ENCODE measurements at regions not wholly inside any gene's neighbourhood (a gene's known extent, or its start where the extent isn't known, plus 50 kb on each side); places are given as distances from the start of the nearest gene placed in this dataset.
"Not testable (repeated sequence)": the region's sequence is repeated elsewhere in the genome, so short reads cannot be mapped to it uniquely, and the experiment has no call there.

DNA sequence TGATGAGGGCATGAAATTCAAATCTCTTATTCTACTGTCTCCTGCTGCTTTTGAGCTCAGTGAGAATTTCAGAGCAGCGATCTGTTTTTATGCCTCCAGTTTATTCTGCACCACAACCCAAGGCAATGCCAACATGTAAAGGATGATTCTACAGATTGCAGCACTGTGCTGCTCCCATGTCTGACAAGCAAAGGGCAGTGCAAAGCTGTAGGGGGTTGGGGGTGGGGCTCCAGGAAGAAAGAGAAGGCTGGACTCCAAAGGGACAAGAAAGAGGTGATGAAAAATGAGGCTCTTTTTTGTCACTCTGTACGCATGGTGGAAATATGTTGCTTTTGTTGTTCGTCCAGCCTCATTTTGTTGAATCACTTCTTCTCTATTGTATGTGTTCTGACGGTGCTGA, 254.6 kb downstream of the STIM2 start:
- no peak for DNase-seq
- intact Hi-C loops (cut with DNase I), result no loop called here

DNA sequence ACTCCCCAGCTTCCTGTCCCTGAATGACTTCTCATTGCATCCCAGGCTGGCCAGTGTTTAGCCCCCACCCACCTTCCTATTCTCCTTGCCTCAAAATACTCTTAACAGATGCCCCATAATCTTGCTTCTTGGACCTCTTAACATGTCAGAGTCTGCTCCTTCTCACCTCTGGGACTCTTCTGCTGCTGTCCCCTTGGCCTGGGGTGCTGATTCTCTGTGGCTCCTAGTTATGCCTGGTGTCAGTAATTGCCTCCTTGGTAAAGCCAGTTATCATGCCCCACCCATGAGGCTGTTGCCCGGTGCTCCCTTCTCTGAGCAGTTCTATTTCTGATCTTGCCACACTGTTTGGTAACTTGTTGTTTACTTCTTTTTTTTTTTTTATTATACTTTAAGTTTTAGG, 256.8 kb downstream of the STIM2 start:
- intact Hi-C loops (cut with DNase I), result no loop called here

DNA sequence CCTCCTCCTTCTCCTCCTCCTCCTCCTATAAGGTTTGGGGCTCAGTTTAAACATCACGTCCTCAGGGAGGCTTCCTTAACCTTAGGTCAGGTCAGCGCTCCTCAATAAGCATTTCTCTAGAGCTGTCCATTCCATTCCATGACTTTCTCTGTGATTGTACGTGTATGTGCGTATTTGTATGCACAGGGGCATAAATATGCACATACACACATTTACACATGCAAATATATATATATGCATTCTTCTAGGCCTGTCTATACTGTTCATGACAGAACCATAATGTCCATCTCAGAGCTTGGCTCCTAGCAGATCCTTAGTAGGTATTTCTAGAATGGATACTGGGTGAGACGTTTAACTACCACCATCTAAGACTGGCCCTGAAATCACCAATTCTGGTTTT, 258.6 kb downstream of the STIM2 start:
- intact Hi-C loops (cut with DNase I), result no loop called here
- DNase-seq, result no peak

More for the DNA sequence above, 256.8 kb downstream of the STIM2 start:
- DNase-seq, result no peak

DNA sequence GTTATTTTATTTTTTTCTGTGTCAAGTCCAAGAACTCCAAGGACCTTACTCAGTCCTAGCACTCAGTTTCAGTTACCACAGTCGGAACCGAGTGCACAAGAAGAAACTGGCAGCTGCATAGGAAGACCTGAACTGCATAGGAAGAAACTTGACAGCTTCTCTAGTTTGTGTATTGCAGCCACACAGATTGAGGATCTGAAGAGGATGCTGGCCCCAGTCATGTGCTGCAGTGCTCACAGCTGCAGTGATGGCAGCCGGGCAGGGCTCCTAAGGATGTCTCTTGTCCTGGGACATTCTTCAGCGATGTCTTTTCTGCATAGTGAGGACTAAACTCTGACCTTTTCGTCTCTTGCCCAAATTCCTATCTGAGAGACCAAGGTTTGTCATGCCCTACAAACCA, 261.2 kb downstream of the STIM2 start:
- DNase-seq, result no peak
- intact Hi-C loops (cut with DNase I), result no loop called here

DNA sequence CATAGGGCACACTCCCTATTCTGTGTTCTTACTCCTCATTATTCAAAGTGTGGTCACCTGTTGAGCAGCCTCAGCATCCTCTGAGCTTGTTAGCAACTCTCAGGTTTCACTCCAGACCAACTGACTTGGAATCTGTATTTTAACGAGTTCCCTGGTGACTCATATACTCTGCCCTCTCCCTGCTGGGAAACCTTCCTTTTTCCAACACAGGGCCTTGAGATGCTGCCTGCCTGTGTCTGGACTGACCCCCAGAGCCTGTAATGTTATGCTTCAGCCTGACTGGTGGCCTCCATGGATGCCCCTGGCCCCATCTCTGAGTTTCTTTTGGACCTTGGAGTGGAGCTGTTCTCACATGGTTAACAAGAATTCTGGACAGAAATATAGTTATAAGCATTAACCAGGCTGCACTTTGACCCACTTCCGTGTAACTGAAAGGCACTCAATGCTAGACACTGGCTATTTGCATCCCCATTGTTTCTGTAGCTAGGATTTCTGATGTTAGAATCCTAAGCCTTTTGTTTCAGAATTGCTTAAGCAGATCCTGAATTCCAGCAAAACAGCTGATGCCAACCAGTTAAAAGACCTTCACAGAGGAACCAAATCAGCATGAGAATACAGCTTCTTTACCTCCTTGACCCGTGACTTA, 262.6 kb downstream of the STIM2 start:
- intact Hi-C loops (cut with DNase I), result no loop called here
- peak in 4 of 42 donors; percentile 3 to 55 (median 32) for DNase-seq

DNA sequence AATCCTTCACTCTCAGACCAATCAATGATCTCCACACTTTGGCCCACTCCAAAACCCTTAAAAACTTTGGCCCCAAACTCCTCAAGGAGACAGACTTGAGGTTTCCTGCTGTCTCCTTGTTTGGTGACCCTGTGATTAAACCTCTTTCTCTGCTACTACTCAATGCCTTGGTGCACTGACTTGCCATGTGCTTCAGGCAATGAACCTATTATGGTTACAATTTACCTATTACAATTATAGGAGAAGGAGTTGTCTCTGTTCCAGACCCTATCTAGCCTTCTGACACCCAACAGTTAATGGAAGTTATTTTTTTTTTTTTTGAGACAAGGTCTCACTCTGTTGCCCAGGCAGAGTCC, 263.1 kb downstream of the STIM2 start:
- intact Hi-C loops (cut with DNase I), result no loop called here
- no peak for DNase-seq

DNA sequence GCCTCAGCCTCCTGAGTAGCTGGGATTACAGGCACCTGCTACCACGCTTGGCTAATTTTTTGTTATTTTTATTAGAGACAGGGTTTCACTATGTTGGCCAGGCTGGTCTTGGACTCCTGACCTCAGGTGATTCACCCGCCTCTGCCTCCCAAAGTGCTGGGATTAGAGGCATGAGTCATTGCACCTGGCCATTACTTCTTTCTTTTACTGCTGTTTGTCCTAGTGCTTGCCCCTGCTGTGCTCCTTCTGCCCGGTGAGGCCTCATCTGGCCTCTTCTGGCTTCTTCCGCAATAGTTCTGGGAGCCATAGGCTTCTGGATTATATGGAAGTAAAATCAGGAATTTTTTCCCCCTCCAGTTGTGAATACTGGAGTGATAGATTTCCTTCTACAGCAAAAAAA, 266.3 kb downstream of the STIM2 start:
- intact Hi-C loops (cut with DNase I); DNase-seq: not testable (repeated sequence)

DNA sequence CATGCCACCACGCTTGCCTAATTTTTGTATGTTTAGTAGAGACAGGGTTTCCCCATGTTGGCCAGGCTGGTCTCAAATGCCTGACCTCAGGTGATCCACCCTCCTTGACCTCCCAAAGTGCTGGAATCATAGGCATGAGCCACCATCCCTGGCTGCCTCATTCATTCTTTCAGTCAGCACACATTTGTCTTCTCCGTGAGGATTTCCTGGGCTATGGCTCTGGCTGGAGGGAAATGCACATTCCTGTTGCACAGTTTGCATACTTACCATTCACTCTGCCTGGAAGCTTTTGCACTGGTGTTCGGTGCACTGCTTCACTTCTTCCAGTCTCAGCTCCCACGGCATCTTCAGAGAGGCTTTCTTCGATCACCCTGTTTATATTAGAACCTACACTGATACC, 267.8 kb downstream of the STIM2 start:
- no peak for DNase-seq
- intact Hi-C loops (cut with DNase I), result no loop called here

DNA sequence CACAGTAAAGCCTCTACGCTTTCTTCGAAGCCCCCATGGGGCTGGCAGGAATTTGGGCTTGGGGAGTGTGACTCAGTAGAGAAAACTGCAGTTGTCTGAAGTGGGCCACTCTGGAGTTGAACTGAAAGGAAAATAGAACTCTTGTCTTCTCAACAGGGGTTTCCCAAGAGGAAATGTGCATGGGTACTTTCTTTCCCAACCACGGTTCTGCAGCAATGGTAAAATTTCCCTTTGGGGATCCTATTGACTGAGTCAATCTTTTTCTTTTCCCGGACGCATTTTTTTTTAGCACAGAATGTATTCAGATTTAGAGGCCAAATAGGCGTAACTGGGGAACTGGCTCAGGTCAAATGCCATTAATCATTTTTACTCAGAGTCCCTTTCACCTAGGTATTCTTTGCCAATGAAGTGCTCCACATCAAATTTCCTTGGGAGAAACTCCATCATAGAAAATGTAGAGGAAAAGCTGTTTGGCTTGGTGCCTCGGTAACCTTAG, 269.3 kb downstream of the STIM2 start:
- DNase-seq, result no peak
- intact Hi-C loops (cut with DNase I), result no loop called here

DNA sequence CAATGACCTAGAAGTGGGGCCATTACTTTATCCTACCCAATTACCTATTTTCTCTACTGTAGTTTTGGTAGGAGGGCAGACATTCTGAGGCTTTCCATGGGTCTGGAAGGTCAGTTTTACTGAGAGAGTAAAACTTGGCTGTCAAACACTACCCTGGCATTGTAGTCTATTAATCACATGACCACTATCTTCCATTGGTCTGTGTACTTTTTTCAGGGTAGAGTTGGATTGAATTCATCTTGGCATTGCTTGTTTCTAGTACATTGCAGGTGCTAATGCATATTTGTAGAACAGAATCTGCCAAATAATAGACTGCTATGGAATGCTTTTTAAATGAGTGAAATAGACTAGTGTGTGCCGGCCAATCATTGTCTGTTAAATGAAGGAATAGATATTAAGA, 271.9 kb downstream of the STIM2 start:
- intact Hi-C loops (cut with DNase I), result no loop called here
- DNase-seq, result no peak

DNA sequence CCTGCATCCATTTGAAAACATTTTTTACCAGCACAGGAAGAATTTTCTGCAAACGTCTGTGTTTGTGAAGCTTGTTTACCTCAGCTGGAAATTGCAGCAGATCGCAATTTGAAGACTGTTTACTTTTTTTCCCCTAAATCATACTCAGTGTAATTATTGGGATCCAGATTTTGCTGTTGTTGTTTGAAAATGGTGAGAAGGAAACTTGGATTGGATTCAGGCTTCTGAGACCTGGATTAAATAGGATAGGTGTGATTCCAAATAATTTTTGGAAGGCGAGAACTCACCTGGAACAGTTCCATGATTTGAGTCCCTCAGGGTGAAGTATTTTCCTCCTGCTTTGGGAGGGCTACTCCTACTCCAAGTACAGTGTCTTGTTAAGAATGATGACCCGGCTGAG, 279.8 kb downstream of the STIM2 start:
- intact Hi-C loops (cut with DNase I), result no loop called here
- no peak for DNase-seq

DNA sequence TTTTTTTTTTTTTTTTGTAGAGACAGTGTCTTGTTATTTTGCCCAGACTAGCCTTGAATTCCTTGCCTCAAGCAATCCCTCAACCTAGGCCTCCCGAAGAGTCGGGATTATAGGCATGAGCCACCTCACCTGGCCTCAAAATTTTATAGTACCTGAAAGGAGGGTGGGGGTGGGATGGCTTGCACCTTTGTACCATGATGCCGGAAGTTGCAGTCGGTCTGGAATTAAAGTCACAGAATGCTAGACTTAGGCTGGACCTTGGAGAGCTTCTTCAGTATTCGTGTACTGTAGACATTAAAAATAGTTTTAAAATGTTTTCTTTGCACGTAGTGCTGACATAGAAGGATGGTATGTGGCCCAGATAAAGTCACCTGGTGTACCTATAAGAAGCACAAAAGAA, 280.9 kb downstream of the STIM2 start:
- DNase-seq, result no peak
- intact Hi-C loops (cut with DNase I), result no loop called here

DNA sequence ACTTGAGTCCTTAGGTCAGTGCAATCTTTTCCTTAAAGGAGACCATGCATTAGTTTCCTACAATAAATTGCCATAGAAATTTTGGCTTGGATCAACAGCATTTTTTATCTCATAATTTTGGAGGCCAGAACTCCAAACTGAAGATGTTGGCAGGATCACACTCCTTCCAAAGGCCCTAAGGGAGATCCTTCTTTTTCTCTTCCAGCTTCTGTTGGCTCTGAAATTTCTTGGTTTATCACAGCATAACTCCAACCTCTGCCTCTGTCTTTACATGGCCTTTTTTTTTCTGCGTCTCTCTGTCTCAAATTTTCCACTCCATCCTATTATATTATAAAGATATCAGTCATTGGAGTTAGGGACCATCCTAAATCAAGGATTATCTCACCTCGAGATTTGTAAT, 282.2 kb downstream of the STIM2 start:
- intact Hi-C loops (cut with DNase I), result no loop called here
- no peak for DNase-seq

DNA sequence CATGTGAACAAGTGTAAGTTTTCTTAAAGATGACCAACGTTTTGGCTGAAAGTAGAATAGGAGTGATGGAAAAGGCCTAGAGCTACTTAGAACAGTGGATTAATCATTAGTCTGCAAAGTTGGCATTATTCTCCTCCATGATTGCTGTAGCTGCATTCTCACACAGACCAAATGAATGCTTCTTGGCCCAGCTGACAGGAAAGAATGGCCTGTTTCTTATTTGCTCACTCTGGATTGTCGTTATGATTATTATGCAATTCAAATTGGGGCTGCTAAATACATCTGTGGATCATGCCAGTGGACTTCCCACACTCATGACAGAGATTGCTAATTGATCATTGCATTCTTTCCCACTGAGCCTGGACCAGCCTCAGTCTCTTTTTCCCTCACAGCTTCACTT, 285.0 kb downstream of the STIM2 start:
- DNase-seq, result no peak

DNA sequence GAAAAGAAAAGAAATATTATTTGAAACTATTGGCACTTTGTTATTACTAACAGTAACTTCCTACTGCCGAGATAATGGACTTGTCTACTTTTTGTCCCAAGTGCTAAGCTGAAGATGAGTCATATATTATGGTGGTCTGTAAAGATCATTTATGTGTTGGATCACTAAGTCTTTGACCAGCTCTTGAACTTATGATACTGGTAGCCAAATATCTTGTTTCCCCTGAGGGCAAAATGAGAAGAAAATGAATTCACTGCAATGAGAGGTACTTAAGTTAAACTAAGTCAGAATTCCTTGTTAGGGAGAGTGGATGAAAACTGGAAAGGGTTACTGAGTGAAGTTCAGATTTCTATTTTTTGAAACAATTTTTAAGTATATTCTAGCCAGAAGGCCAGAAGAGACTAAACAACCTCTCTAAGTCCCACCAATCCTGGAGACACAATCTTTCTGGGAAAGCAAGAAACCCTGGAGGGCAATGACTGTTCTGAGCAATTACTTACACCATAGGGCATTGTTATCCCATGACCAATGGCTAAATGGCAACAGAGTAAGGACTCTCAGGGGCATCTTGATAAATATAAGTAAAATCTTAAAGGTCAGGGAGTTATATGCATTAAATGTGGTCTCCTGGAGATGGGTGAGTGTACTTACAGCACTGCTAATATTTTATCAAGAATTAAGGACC, 287.7 kb downstream of the STIM2 start:
- no peak for DNase-seq

More for the DNA sequence above, 285.0 kb downstream of the STIM2 start:
- intact Hi-C loops (cut with DNase I), result no loop called here

DNA sequence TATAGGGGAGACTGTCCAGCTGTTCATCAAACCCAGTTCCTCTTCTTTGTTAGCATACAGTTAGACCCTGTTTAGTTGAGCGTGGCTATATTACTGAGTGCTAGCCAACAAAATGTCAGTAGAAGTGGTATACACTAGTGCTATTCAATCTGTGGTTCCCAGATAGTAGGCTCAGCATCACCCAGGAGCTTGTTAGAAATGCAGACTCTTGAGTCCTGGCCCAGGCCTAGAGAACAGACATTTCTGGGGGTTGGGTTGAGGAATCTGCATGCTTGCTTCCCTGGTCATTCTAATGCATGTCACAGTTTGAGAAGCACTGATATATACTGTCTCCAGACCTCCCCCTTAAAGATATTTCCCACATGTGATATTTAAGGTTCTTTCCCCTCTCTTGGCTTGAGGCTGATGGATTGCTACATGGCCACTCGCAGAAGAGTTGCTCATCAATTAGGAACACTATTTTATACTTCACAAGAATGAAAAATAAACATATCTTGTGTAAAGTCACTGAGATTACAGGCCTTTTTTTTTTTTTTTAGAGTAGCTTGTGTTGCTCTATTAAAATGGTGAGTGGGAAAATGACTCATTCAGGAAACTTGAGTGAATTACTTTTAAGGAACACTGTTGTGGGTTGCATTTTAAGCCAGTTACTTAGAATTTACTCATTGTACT, 289.0 kb downstream of the STIM2 start:
- DNase-seq, result no peak

More for the DNA sequence above, 287.7 kb downstream of the STIM2 start:
- intact Hi-C loops (cut with DNase I), result no loop called here

DNA sequence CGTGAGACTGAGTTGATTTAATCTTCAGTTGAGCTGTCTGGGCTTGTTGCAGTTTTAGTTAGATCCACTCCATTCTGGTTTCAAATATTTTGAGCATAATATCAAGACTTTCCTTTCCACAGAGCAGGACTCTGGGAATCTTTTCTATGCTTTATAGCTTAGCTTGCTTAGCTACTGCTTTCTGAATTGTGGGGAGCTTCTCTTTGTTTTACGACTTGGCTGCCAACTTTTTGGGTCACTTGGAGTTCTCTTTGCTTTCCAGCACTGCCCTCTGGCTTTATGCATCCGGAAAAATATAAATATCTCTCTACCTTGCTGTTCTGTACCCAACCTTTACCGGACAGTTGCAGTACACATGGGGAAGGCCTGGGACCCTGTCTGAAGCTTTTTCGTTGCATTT, 292.1 kb downstream of the STIM2 start:
- DNase-seq, result no peak
- intact Hi-C loops (cut with DNase I), result no loop called here

More for the DNA sequence above, 289.0 kb downstream of the STIM2 start:
- intact Hi-C loops (cut with DNase I), result no loop called here

DNA sequence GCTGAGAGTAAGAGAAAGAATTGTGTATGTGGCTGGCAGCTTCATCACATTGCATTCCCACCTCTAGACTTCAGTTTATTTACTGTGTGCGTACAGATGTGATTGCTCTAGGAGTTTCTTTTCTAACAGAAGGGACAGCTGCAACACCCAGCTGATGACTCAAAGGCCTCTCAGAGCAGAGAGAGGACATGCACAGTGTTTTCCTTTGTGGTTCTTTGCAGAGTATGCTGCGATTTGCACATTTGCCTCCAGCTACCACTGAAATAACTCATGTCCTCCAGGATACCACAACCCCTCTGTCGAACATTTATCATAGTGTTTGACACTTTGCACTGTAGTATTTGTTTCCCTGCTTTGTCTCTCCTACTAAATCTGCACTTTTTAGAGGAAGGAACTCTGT, 294.1 kb downstream of the STIM2 start:
- no peak for DNase-seq
- intact Hi-C loops (cut with DNase I), result no loop called here

DNA sequence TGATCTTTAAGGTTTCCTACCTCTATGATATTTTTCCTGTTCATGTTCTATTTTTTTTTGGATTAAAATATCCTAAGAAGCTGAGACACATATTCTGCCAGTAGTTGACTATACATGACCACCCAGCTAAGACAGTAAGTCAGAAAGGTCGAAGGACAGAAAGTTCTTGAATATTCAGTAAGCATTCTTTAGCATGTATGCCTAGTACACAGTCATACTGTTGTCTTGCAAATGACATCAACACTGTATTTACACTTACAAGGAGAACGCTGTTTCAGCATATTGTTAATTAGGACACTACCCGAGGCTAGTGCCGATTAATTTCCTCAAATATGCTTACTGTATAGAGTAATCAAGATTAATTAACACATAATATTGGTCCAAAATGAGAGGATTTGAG, 300.6 kb downstream of the STIM2 start:
- DNase-seq, result no peak
- intact Hi-C loops (cut with DNase I), result no loop called here

DNA sequence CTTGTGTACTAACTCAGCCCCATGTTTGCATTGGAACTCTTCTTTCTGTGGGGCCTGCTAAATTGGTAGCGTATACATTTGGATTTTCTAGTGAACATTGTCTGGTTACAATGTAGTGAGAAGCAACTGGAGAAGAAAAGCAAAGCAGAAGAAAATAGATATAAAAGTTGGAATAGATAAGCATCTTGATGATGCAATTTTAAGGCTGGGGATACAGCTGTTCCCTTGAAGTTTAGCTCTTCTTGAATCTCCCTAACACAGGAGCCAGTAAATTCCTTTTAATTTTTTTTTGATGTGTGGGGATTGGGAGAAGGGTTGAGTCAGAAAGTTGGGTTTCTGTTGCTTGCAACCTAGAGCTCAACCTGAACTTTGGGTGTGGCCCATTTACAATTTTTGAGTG, 308.1 kb downstream of the STIM2 start:
- no peak for DNase-seq
- intact Hi-C loops (cut with DNase I), result no loop called here

DNA sequence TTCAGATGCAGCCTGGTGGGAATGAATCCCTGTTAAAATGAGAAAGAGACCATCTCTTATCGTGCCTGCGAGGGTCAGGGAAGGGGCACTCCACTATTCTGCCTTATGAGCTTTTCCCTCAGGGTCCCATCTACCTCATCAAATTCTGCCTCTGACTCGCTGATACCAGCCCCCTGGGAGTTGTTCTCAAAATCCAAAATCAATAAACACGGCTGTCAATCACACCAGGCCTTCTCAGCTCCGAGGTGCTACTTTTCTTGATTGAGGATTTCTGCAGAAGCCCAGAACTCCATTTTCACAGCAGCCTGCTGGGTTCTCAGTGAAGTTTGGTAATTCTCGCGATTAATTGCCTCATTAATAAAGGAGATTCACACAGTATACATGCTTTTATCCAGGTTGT, 312.6 kb downstream of the STIM2 start:
- DNase-seq, result no peak
- intact Hi-C loops (cut with DNase I), result no loop called here

Data from head of caudate nucleus (tissue), 42 donors.